SK-N-SH treated with all-trans-retinoic acid at 6 μM for 48 hours (cell line): ENCODE measurements at regions not wholly inside any gene's neighbourhood (a gene's known extent, or its start where the extent isn't known, plus 50 kb on each side); places are given as distances from the start of the nearest gene placed in this dataset.

ENCODE experiments used
- ATAC-seq: fragments of 200-7000 bp; cut with Tn5 transposase; 3 replicates; pipeline ENCODE4 v1.9.1; 2020; ENCODE audit warnings: mild to moderate bottlenecking, moderate library complexity
- ARNTL ChIP-seq: fragments of 450-650 bp; formaldehyde crosslinking; IDR thresholded peaks from 2 replicates; pipeline ENCODE4 v1.5.0; 2020; ENCODE audit warnings: low read depth, mild to moderate bottlenecking, moderate library complexity, borderline replicate concordance
- CSDC2 ChIP-seq: fragments of 250-450 bp; sonication (Bioruptor Pico); IDR thresholded peaks from 2 replicates; pipeline ENCODE4 v1.5.0; 2020; ENCODE audit warnings: mild to moderate bottlenecking, moderate library complexity
- ESRRG ChIP-seq: fragments of 250-450 bp; sonication (Bioruptor Pico); IDR thresholded peaks from 2 replicates; pipeline ENCODE4 v1.6.1; 2021; ENCODE audit warnings: mild to moderate bottlenecking
- GLIS3 ChIP-seq: fragments of 250-450 bp; sonication (Bioruptor Pico); IDR thresholded peaks from 2 replicates; pipeline ENCODE4 v1.5.0; 2020; ENCODE audit warnings: mild to moderate bottlenecking, moderate library complexity
- ISL1 ChIP-seq: fragments of 250-450 bp; sonication (Bioruptor Pico); IDR thresholded peaks from 2 replicates; pipeline ENCODE4 v2.1.2; 2022; ENCODE audit warnings: mild to moderate bottlenecking, moderate library complexity
- OSR1 ChIP-seq: fragments of 250-450 bp; sonication (Bioruptor Pico); IDR thresholded peaks from 2 replicates; pipeline ENCODE4 v1.8.0; 2022; ENCODE audit warnings: moderate library complexity, mild to moderate bottlenecking, inconsistent platforms
- PPARA ChIP-seq: fragments of 250-450 bp; sonication (Bioruptor Pico); IDR thresholded peaks from 2 replicates; pipeline ENCODE4 v1.5.0; 2020; ENCODE audit warnings: mild to moderate bottlenecking, borderline replicate concordance
- RARB ChIP-seq: fragments of 250-450 bp; sonication (Bioruptor Pico); IDR thresholded peaks from 2 replicates; pipeline ENCODE4 v1.8.0; 2021; ENCODE audit warnings: mild to moderate bottlenecking, moderate library complexity
- SNAI2 ChIP-seq: fragments of 250-450 bp; sonication (Bioruptor Pico); IDR thresholded peaks from 2 replicates; pipeline ENCODE4 v1.5.0; 2020; ENCODE audit warnings: mild to moderate bottlenecking, moderate library complexity
- TCF4 ChIP-seq: fragments of 250-450 bp; sonication (Bioruptor Pico); IDR thresholded peaks from 2 replicates; pipeline ENCODE4 v1.8.0; 2021; ENCODE audit warnings: mild to moderate bottlenecking, moderate library complexity, borderline replicate concordance
- TOX ChIP-seq: fragments of 250-450 bp; sonication (Bioruptor Pico); IDR thresholded peaks from 2 replicates; pipeline ENCODE4 v1.8.0; 2021; ENCODE audit warnings: mild to moderate bottlenecking, moderate library complexity, borderline replicate concordance
- ZC3H10 ChIP-seq: fragments of 250-450 bp; sonication (Bioruptor Pico); IDR thresholded peaks from 2 replicates; pipeline ENCODE4 v1.5.1; 2021; ENCODE audit warnings: mild to moderate bottlenecking, moderate library complexity
- ZFP3 ChIP-seq: fragments of 250-450 bp; sonication (Bioruptor Pico); IDR thresholded peaks from 2 replicates; pipeline ENCODE4 v1.5.0; 2020; ENCODE audit warnings: mild to moderate bottlenecking, moderate library complexity
- ZFP30 ChIP-seq: fragments of 450-650 bp; formaldehyde crosslinking; IDR thresholded peaks from 2 replicates; pipeline ENCODE4 v1.5.0; 2022; ENCODE audit warnings: mild to moderate bottlenecking, moderate library complexity
- ZNF70 ChIP-seq: fragments of 450-650 bp; formaldehyde crosslinking; IDR thresholded peaks from 2 replicates; pipeline ENCODE4 v1.5.0; 2020; ENCODE audit warnings: mild to moderate bottlenecking, moderate library complexity
- ZNF8 ChIP-seq: fragments of 450-650 bp; formaldehyde crosslinking; IDR thresholded peaks from 2 replicates; pipeline ENCODE4 v1.5.0; 2020; ENCODE audit warnings: mild to moderate bottlenecking, moderate library complexity
- TF ChIP-seq, protein P1 (sequence below): fragments of 250-450 bp; sonication (Bioruptor Pico); IDR thresholded peaks from 2 replicates; pipeline ENCODE4 v1.5.1; 2020; ENCODE audit warnings: low read depth, mild to moderate bottlenecking, moderate library complexity
- TF ChIP-seq, protein P2 (sequence below): fragments of 250-450 bp; sonication (Bioruptor Pico); IDR thresholded peaks from 2 replicates; pipeline ENCODE4 v1.8.0; 2020; ENCODE audit warnings: mild to moderate bottlenecking, moderate library complexity, borderline replicate concordance
- TF ChIP-seq, protein P3 (sequence below): fragments of 250-450 bp; sonication (Bioruptor Pico); IDR thresholded peaks from 2 replicates; pipeline ENCODE4 v1.5.1; 2021; ENCODE audit warnings: mild to moderate bottlenecking, moderate library complexity
- TF ChIP-seq, protein P4 (sequence below): fragments of 250-450 bp; sonication (Bioruptor Pico); IDR thresholded peaks from 2 replicates; pipeline ENCODE4 v1.5.0; 2020; ENCODE audit warnings: mild to moderate bottlenecking, moderate library complexity
- TF ChIP-seq, protein P5 (sequence below): fragments of 250-450 bp; sonication (Bioruptor Pico); IDR thresholded peaks from 2 replicates; pipeline ENCODE4 v1.8.0; 2021; ENCODE audit warnings: low read depth, mild to moderate bottlenecking, moderate library complexity, borderline replicate concordance

DNA sequence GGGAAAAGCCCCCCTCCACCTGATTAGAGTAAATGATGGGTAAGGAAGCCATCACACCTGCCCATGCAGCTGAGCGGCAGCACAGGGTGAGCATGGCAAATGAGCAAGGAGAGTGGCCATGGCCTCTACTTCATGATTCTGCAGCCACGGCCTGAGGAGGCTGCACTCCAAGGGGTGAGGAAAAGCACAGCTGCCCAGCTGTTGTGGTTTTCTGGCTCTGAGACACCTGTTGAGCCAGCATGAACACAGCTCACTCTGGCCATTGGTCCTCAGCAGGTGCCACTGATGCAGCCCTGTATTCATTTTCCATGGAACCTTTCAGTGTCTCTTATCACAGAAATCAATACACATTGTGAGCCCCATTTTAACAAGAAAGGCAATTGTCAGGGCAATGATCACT is 707.2 kb downstream of the AACS start:
- ATAC-seq: no peak
- no peak for TF ChIP-seq ZNF8
- TF ChIP-seq, protein P1, sequence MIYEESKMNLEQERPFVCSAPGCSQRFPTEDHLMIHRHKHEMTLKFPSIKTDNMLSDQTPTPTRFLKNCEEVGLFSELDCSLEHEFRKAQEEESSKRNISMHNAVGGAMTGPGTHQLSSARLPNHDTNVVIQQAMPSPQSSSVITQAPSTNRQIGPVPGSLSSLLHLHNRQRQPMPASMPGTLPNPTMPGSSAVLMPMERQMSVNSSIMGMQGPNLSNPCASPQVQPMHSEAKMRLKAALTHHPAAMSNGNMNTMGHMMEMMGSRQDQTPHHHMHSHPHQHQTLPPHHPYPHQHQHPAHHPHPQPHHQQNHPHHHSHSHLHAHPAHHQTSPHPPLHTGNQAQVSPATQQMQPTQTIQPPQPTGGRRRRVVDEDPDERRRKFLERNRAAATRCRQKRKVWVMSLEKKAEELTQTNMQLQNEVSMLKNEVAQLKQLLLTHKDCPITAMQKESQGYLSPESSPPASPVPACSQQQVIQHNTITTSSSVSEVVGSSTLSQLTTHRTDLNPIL (CRISPR knock-in tag): no peak
- TF ChIP-seq TCF4 (CRISPR knock-in tag): no peak
- no peak for TF ChIP-seq ESRRG (CRISPR knock-in tag)
- TF ChIP-seq TOX (CRISPR knock-in tag): no peak
- TF ChIP-seq OSR1: no peak
- TF ChIP-seq ZNF70 (CRISPR knock-in tag): no peak
- TF ChIP-seq ZFP3 (CRISPR knock-in tag): no peak
- no peak for TF ChIP-seq ARNTL (CRISPR knock-in tag)
- no peak for TF ChIP-seq CSDC2 (CRISPR knock-in tag)
- no peak for TF ChIP-seq GLIS3 (CRISPR knock-in tag)
- TF ChIP-seq, all 23 proteins: peak for 0

DNA sequence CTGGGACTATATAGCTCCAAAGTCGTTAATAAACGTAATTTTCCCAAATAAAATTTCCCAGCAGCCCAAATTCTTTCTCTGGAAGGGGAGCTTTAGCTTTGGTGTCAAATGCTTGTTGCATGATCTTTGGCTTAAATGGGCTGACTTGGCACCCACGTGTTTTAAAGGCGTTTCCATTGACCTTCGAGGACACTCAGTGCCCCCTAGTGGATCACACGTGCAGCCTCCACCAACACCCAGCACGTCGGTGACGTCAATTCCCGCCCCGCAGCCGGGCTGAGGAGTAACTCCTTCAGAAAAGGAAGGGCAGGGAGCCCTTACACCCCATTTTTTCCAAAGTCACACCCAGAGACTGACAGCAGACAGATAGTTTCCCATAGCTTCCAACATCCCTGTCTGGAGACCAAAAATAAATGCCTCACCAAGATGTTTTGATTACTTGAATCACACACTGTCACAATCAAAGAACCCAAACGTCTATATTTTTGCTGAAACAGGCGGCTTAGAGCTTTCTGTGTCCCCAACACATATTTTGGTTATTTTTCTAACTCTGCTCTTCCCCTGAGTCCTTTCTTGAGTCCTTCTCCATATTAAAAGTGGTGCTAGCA is 707.9 kb downstream of the AACS start:
- TF ChIP-seq ARNTL (CRISPR knock-in tag) (no peak), TOX (CRISPR knock-in tag) (no peak), OSR1 (no peak), TCF4 (CRISPR knock-in tag) (no peak), RARB (CRISPR knock-in tag) (no peak), ZC3H10 (CRISPR knock-in tag) (no peak), ISL1 (CRISPR knock-in tag) (no peak), PPARA (no peak), ZNF8 (no peak), GLIS3 (CRISPR knock-in tag) (no peak)
- TF ChIP-seq, protein P1 (CRISPR knock-in tag): no peak
- TF ChIP-seq, protein P2, sequence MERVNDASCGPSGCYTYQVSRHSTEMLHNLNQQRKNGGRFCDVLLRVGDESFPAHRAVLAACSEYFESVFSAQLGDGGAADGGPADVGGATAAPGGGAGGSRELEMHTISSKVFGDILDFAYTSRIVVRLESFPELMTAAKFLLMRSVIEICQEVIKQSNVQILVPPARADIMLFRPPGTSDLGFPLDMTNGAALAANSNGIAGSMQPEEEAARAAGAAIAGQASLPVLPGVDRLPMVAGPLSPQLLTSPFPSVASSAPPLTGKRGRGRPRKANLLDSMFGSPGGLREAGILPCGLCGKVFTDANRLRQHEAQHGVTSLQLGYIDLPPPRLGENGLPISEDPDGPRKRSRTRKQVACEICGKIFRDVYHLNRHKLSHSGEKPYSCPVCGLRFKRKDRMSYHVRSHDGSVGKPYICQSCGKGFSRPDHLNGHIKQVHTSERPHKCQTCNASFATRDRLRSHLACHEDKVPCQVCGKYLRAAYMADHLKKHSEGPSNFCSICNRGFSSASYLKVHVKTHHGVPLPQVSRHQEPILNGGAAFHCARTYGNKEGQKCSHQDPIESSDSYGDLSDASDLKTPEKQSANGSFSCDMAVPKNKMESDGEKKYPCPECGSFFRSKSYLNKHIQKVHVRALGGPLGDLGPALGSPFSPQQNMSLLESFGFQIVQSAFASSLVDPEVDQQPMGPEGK (CRISPR knock-in tag): no peak
- TF ChIP-seq, protein P3, sequence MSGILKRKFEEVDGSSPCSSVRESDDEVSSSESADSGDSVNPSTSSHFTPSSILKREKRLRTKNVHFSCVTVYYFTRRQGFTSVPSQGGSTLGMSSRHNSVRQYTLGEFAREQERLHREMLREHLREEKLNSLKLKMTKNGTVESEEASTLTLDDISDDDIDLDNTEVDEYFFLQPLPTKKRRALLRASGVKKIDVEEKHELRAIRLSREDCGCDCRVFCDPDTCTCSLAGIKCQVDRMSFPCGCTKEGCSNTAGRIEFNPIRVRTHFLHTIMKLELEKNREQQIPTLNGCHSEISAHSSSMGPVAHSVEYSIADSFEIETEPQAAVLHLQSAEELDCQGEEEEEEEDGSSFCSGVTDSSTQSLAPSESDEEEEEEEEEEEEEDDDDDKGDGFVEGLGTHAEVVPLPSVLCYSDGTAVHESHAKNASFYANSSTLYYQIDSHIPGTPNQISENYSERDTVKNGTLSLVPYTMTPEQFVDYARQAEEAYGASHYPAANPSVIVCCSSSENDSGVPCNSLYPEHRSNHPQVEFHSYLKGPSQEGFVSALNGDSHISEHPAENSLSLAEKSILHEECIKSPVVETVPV (CRISPR knock-in tag): no peak
- no peak for ATAC-seq

DNA sequence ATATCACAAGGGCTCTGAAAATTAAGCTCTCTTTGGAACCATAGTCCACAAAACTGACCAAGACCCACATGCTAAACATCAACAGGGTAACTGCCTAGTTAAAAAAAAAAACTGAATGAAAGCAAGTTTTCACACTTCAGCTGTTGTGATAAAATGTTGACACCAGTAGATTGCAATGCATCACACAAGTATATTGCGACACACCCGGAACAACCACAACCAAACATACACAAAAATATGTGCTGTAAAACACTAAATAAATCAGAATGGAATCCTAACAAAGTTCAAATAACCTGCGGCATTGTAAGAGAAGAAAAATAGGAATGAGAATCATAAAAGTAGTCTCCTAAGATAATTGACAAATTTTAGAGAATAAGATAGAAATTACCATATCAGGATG is 710.3 kb downstream of the AACS start:
- ATAC-seq: no peak
- TF ChIP-seq ZFP30 (CRISPR knock-in tag) (no peak), RARB (CRISPR knock-in tag) (no peak), ISL1 (CRISPR knock-in tag) (no peak), ZNF70 (CRISPR knock-in tag) (no peak), GLIS3 (CRISPR knock-in tag) (no peak), ARNTL (CRISPR knock-in tag) (no peak), OSR1 (no peak), PPARA (no peak), ZNF8 (no peak), SNAI2 (CRISPR knock-in tag) (no peak)
- TF ChIP-seq, protein P2 (CRISPR knock-in tag): no peak
- TF ChIP-seq, protein P4, sequence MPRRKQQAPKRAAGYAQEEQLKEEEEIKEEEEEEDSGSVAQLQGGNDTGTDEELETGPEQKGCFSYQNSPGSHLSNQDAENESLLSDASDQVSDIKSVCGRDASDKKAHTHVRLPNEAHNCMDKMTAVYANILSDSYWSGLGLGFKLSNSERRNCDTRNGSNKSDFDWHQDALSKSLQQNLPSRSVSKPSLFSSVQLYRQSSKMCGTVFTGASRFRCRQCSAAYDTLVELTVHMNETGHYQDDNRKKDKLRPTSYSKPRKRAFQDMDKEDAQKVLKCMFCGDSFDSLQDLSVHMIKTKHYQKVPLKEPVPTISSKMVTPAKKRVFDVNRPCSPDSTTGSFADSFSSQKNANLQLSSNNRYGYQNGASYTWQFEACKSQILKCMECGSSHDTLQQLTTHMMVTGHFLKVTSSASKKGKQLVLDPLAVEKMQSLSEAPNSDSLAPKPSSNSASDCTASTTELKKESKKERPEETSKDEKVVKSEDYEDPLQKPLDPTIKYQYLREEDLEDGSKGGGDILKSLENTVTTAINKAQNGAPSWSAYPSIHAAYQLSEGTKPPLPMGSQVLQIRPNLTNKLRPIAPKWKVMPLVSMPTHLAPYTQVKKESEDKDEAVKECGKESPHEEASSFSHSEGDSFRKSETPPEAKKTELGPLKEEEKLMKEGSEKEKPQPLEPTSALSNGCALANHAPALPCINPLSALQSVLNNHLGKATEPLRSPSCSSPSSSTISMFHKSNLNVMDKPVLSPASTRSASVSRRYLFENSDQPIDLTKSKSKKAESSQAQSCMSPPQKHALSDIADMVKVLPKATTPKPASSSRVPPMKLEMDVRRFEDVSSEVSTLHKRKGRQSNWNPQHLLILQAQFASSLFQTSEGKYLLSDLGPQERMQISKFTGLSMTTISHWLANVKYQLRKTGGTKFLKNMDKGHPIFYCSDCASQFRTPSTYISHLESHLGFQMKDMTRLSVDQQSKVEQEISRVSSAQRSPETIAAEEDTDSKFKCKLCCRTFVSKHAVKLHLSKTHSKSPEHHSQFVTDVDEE (CRISPR knock-in tag): no peak
- TF ChIP-seq, protein P5, sequence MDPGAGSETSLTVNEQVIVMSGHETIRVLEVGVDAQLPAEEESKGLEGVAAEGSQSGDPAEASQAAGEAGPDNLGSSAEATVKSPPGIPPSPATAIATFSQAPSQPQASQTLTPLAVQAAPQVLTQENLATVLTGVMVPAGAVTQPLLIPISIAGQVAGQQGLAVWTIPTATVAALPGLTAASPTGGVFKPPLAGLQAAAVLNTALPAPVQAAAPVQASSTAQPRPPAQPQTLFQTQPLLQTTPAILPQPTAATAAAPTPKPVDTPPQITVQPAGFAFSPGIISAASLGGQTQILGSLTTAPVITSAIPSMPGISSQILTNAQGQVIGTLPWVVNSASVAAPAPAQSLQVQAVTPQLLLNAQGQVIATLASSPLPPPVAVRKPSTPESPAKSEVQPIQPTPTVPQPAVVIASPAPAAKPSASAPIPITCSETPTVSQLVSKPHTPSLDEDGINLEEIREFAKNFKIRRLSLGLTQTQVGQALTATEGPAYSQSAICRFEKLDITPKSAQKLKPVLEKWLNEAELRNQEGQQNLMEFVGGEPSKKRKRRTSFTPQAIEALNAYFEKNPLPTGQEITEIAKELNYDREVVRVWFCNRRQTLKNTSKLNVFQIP: no peak
- TF ChIP-seq, protein P1 (CRISPR knock-in tag): no peak
